NCI-H1092 treated with DMSO at 0.1 percent for 48 hours (cell line): ENCODE measurements at regions not wholly inside any gene's neighbourhood (a gene's known extent, or its start where the extent isn't known, plus 50 kb on each side); places are given as distances from the start of the nearest gene placed in this dataset.
A peak's percentile ranks its signal among the peaks of the same experiment; 100 is the strongest.
"Not testable (repeated sequence)": the region's sequence is repeated elsewhere in the genome, so short reads cannot be mapped to it uniquely, and the experiment has no call there.

Experiments
- DNase-seq: peaks from one replicate; lab custom pipeline; 2025; lab: John Stamatoyannopoulos, UW

DNA sequence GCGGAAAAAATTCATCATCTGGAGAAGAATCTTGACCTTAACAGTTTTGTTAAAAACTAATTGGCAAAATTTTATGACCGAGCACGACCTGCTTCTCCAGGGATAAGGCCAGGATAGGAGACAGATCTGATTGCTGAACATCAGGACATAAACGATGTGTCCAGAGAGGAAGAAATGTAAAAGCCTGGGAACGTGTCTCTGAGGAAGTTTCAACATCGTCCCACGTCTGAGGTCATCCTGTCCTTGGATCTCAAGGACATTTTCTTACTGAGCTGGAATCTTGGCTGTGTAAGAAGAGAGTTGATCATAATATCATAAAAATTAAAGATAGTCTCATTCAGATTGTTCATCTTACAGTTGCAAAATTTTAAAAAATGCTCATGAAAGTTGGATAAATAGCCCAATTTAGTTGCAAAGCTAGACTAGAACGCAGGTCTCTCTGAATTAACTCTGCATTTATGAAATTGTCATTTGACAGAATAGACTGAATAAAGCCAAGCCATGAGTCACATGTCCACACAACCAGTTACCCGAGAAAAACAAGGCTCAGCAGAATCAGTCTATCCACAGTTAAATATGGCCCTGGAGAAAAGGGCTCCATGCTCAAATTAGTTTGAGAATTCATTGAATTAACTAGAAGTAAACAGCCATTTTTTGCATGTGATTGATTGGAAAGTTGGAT lies 120.0 kb upstream of the EGFR start:
- no peak for DNase-seq

DNA sequence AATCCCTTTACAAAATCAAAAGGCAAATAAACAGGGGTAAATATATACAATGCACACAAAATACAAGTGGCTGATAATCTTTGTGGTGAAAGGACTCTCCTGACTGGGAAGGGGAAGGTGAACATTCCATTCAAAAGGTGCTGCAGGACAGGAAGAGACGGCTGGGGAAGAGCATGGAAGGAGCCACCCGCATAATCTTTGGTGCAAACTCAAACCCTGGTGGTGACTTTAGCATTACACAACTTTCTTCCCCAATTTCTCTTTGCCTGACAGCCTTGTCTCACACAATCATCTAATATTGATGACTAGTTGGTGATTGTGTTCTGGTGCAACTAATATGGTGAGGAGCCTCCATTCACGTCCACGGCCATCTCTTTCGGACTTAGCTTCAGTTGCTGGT lies 117.0 kb upstream of the EGFR start:
- DNase-seq, result no peak

DNA sequence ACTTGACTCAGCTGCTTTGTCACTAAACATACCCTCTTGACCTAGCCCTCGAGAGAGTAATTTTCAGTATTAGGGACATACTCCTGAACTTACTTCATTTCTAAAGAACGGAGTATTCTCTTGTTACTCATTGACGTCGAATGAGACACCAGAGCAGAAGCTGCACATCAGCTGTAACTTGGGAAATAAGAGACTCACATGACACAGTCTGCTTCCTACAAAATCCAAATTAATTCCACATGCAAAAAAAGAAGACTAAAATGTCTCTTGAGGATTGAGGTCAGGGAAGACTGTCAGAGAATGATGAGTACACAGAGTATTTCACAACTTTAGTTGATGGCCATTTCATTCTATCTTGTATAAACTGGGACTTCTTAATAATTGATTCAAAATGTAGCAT lies 114.7 kb upstream of the EGFR start:
- no peak for DNase-seq

DNA sequence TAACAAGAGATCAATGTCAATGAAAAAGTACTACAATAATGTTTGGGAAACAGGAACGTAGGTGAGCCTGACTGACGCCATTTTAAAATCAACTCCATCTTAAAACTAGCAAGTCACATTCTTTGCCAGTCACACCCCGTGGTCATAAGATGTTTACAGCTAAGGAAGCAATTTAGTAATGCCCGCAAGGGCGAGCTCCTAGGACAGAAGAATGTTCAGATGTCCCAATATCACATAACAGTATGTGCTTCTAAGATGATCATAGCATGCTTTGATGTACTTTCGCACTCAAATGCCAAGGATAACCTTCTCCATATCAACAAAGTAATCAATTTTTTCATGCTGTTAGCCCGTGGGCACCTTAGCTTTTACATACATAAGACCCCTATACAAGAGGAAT lies 113.8 kb upstream of the EGFR start:
- no peak for DNase-seq

DNA sequence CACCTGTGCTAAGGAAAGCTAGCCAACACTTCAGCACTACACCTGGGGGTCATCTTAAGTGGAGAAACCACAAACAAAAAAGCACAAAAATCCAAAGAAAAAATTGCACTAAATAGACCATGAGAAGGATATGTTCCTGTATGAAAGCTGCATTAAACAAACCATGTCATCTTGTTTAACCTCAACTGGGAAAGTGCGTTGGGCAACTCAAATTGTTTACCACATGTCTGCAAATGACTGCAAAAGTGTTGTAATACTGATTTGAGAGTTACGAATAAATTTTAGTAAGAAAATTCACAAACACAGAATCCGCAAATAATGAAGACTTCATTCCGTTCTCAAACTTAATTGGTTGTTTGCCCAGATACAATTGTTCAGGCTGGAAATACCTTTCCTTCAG lies 111.9 kb upstream of the EGFR start:
- DNase-seq, result no peak

DNA sequence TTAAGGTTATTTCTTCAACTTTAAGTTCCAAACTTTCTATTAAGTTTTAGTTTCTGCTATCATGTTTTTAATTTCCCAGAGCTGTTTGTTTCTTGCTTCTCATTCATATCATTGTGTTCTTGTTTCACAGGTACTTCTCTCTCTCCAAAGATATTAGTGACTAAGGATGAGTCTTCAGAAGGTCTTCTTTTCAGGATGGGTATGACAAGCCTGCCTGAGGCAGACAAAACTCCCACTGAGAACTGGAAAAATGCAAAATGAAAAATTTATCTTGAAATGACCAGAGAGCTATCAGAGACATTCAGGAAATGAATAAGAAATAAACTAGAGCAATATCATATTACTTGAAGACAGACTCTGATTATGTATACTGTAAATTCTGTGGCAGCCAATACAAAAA lies 110.8 kb upstream of the EGFR start:
- no peak for DNase-seq

DNA sequence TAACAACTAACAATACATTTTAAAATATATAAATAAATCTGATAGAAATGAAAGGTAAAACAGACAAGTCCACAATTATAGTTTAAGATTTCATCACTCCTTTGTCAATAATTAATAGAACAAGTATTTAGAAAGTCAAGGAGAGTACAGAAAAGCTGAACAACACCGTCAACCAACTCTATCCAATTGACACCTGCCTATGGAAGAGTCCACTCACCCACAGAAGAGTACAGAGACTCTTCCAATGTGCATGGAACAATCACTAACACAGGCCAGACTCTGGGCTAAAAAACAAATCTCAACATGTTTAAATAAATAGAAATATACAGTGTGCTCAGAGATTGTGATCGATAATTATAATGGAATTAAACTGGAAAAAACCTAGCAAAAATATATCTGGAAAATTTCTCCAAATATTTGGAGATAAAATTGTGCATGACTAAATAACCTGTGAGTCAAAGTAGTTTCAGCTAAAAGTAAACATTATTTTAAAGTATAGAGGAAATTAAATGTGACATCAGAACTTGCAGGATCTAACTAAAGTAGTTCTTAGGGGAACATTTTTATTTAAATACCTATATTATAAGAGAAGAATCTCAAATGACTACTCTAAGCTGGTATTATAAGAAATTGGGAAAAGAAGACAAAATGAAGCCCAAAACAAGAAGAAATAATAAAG lies 109.9 kb upstream of the EGFR start:
- DNase-seq, result no peak

DNA sequence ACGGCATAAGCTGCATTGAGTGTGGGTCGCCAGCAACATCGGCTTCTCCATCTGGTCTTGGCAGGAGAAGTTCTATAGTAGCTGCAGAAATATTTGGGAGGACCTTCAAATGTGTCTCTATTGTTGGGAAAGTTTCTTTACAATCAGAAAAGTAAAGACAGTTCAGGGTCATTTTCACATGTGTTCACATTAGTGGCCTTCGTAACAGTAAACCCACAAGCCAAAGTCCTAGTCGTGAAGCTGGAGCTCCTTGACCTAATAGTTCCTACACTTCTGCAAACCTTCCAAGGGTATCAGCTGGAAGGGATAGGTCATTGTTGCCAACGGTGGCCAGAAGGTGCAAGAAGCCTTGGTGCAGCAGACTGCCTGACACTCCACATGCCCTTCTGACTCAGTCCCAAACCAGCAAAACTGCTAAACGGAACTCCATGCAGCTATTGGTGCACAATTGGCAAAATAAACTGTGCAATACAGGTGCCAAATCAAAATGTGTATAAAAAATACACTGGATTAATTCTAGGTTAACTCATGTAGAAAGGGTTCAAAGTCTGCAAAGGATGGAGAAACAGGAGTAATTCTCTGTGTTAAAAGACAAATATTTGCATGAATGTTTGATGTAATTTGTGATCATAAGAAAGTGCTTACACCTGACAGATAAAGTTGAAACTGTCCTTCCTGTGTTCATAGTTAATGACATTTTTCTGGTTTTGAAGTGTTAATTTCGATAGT lies 102.8 kb upstream of the EGFR start:
- DNase-seq, result no peak

DNA sequence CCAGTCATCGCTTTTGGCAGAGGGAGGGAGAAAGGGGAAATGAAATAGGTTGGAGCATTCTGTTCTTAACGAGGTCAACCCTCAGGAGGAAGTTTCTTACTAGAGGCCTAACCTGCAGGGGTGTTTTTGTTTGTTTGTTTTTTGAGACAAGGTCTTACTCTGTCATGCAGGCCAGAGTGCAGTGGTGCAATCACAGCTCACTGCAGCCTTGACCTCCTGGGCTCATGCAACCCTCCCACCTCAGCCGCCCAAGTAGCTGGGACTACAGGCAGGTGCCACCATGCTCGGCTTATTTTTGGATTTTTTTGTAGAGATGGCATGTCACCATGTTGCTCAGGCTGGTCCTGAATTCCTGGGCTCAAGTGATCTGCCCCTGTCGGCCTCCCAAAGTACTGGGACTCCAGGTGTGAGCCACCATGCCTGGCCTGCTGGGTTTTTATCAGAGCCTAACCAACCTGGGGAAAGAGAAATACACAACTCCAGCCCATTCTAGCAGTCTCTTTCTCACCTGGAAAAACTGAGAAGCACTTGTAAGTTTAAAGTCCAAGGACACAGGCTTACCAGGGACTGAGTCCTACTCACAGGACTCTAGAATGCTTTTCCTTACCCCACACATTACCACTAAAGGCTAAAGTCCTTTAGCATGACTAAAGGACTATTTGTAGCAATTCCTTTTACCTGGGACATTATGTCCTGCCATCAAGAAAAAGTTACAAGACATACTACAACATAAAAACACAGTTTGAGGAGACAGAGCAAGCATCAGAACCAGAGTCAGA lies 101.0 kb upstream of the EGFR start:
- DNase-seq, result no peak

DNA sequence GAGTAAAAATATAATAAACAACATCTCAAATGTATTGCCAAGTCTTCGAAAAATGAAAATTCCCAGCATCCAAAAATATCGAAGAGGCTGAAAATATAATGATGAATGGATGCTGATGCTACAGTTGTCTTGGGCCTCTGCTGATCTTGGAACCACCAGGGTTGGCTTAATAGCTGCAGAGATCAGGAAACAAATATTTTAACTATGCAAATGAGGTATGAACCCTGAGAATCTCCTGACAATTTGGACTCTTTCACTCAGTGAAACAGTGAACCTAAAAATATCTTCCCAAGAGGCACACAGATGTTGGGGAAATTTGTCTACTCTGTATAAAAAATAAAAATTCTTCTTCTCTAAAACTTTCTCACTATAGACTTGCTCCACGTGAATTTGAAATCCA lies 97.7 kb upstream of the EGFR start:
- no peak for DNase-seq

DNA sequence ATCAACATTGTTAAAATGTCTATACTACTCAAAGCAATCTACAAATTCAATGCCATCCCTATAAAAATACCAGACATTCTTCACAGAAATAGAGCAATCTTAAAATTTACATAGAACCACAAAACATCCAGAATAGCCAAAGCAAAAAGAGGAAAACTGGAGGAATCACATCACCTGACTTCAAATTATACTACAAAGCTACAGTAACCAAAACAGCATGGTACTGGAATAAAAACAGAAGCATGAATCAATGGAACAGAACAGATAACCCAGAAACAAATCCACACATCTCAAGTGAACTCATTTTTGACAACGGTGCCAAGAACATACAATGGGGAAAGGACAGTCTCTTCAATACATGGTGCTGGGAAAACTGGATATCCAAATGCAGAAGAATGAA lies 87.3 kb upstream of the EGFR start:
- no peak for DNase-seq

DNA sequence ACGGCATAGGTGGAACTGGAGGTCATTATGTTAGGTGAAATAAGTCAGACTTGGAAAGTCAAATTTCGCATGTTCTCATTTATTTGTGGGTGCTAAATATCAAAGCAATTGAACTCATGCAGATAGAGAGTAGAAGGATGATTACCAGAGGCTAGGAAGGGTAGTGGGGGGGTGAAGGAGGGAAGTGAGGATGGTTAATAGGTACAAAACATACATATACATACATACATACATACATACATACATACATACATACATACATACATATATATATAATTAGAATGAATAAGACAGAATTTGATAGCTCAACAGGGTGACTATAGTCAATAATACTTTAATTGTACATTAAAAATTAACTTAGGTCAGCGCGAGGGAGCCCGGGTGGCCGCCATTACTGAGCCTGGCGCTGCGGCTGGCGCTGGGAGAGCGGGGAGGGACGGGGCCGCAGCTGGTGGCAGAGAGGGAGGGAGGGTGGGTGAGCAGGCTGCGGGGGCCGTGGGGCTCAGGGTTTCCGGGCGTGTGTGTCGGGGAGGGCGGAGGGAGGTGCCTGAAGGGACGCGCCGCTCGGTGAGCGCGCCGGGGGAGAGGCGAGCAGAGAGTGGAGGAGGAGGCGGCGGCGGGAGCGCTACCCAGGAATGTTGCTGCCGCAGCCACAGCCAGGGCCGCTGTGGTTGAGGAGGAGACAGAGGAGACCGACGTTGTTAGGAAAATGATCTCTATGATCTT lies 85.8 kb upstream of the EGFR start:
- DNase-seq, result peak; percentile 91

DNA sequence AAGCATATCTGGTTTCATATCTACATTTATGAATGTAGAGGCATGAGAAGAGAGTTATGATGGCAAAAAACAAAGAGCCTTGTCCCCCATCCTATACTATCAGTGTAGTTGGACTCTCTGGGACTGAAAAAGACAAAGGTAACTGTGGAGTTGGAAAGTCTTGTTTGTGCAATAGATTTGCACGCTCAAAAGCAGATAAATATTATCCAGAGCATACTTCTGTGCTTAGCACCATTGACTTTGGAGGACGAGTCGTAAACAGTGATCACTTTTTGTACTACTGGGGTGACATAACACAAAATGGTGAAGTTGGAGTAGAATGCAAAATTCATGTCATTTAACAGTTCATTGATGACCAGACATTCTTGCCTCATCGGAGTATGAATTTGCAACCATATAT lies 85.2 kb upstream of the EGFR start:
- DNase-seq, result no peak

DNA sequence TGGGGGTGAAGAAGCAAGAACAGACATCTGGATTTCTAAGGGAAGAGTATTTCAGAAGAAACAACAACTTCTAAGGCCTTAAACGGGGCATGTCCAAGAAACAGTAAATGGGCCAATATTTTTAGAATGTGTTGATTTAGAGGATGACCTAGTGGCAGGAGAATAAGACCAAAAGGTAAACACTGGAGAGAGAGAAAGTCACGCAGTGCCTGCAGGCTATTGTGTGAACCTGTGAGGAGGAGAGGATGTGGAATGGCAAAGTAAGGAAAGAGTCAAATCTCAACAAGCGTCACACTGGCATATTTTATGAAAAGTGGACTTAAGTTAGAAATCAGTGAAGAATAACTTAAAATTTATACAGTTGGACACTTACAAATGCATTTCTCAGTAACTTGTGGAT lies 78.1 kb upstream of the EGFR start:
- no peak for DNase-seq

DNA sequence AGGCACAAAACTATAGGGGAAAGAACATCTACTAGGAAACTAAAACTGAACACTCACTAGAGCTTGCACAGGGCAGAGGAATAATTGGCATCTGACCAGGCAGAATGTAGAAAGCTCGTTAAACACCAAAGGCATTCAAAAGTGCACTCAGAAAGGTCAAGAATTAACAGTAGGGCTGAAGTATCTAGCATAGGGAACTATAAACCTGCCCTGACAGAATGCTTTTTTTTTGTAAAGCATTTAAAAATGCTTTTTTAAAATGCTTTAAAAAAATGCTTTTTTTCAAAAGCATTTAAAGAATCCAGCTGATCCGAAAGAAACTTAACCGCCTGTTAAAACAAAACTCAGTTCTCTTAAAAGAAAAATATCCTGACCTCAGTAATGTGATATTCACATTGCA lies 74.6 kb upstream of the EGFR start:
- no peak for DNase-seq

DNA sequence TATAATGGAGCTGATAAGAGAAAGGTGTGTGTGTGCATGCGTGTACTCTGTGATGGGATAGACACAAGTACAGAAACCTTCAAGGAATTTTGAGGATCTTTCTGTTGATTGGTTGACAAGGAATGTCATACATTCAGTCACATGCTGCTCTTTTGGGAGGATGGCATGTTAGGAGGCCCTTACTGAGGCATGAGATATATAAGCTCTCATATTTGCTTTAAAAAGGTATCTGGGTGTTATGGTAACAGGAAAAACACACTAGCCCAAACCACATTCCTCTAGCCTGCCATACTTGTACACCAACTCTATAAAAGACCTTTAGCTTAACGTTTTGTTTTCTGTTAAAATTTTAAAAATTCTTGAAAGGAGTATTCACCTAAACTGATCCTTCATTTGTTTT lies 72.5 kb upstream of the EGFR start:
- DNase-seq, result no peak

DNA sequence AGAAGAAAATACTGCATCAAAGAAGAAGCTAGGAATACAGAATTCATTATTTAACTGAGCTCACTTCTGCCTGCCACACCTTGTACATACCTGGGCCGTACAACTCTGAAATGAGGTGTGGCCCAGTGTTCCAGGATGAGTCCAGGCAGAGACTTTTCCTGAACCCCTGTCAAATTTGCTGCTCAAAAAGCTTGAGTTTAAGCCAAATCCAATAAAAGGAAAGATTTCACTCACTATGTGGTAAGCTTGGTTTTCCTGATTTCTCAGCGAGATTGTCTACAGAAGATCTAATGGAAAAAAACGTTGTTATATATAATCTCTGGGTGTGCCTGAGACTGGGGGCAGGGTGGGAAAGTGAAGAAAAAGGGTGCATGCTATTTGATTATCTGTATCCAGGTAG lies 72.1 kb upstream of the EGFR start:
- no peak for DNase-seq

DNA sequence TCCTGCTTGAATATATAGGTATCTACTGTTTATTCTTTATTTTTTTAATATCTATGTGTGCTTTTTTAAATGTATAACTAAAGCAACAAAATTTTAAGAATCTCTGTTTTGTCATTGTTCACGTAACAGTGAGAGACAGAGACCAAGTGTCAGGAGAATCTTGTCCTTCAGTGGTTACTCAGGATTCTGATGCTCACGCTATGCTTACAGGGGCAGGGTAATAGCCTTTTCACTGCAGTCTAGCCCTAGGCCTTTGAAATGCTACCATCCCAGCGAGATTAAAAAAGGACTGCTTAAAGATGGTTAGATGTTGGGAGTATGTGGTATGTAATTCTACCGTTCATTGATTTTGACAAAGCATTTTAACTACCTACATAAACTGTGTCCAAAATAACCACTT lies 71.6 kb upstream of the EGFR start:
- DNase-seq, result no peak

DNA sequence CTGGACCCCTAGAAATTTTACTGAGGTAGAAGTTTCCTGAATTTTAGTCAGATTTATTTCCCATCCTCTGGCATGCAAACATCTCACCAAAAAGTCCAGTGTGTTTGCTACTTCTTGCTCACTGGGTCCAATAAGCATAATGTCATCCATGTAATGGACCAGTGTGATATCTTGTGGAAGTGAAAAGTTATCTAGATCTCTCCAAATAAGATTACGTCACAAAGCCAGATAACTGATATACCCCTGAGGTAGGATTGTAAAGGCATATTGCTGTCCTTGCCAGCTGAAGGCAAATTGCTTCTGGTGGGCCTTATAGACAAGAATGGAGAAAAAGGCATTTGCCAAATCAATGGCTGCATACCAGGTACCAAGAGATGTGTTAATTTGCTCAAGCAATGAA lies 69.3 kb upstream of the EGFR start:
- DNase-seq, result not testable (repeated sequence)

DNA sequence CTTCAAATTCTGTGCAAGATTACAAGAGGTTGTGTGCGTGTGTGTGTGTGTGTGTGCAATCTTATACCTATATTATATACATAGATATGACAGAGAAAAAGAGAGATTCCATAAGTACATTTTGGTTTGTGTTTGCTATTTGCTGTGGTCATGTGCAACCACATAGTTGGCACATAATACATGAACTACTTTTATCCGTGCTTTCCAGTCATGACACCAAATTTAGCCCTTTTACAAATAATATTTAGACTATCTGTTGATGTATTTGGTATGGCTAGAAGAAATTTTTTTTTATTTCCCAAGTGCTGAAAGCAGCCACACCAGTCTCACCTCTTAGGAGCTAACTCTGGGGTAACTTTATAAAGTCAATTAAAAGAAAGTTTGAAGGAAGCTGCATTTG lies 63.5 kb upstream of the EGFR start:
- no peak for DNase-seq

DNA sequence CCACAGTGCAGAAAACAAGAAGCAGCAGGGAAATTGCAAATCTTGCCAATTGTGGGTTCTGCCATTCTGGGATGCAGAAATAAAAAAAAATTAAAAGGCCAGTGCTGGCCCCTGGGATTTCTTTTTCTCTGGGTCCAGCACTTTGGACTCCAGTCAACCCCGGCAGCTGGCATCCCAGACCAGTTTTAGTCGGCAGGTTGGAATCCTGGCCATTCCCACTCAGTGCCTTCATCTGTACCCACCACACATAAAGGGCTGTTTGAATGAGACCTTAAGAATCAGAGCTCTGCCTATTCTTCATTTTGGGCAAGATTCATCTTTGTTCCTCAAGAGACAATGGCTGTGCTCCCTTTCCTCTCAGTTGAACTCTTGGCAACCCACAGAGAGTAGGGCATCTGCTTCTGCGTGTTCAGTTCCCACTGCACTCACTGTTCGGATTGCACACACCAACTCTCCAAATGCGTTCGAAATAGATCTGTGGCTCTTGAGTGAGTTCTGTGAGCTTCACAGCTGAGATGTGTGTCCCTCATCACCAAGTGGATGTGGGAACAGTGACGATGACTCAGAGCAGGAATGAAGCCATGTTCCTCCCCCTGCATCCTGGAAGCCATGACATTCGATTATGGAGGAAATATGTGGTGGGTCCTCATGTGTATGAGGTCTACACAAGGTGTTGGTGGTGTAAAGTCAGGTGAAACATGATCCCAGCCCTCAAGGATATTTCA lies 63.0 kb upstream of the EGFR start:
- DNase-seq, result no peak
